Progenitor cell of endocrine pancreas (in vitro differentiated cells): ENCODE measurements at regions not wholly inside any gene's neighbourhood (a gene's known extent, or its start where the extent isn't known, plus 50 kb on each side); places are given as distances from the start of the nearest gene placed in this dataset.

Source experiments
- DNase-seq: peaks from one replicate; pipeline ENCODE4 v3.0.0; 2021; ENCODE audit warnings: low spot score; ENCODE audit not compliant: unreplicated experiment
- H3K27ac Mint-ChIP-seq: 2 replicates; pipeline ENCODE4 v1.8.0; 2021; ENCODE audit warnings: mild to moderate bottlenecking, moderate library complexity, mixed read lengths
- H3K27me3 Mint-ChIP-seq: 2 replicates; pipeline ENCODE4 v1.8.0; 2021; ENCODE audit warnings: mixed read lengths
- H3K36me3 Mint-ChIP-seq: 2 replicates; pipeline ENCODE4 v1.8.0; 2022; ENCODE audit warnings: mixed read lengths; ENCODE audit not compliant: insufficient read depth
- H3K4me1 Mint-ChIP-seq: 2 replicates; pipeline ENCODE4 v1.8.0; 2021; ENCODE audit warnings: low read depth, mixed read lengths
- H3K4me3 Mint-ChIP-seq: 2 replicates; pipeline ENCODE4 v1.8.0; 2021; ENCODE audit warnings: low read depth, mild to moderate bottlenecking, moderate library complexity, mixed read lengths
- H3K9me3 Mint-ChIP-seq: 2 replicates; pipeline ENCODE4 v1.8.0; 2021; ENCODE audit warnings: low read depth, mixed read lengths
- CTCF ChIP-seq: fragments of 200-600 bp; sonication (generic); IDR thresholded peaks from one replicate; pipeline ENCODE4 v1.5.0; 2021; ENCODE audit warnings: antibody characterized with exemption, mild to moderate bottlenecking; ENCODE audit not compliant: unreplicated experiment

- no peaks in the 10 kb centered on the region for H3K27me3 Mint-ChIP-seq
- H3K4me1 Mint-ChIP-seq, result peaks cover 4% of the 10 kb centered on the region
- H3K36me3 Mint-ChIP-seq, result no peaks in the 10 kb centered on the region
- no peak overlapping the region for H3K4me3 Mint-ChIP-seq
- no peak overlapping the region for H3K27ac Mint-ChIP-seq
- TF ChIP-seq CTCF, result no peak
- no peak for DNase-seq
- no peaks in the 10 kb centered on the region for H3K9me3 Mint-ChIP-seq
Observed at GRCh38 chr3:177550667-177551066, 353.4 kb upstream of the TBL1XR1 start.

- H3K4me1 Mint-ChIP-seq, result peaks cover 5% of the 10 kb centered on the region
- DNase-seq, result no peak
- H3K4me3 Mint-ChIP-seq, result no peak overlapping the region
- no peak for TF ChIP-seq CTCF
- no peaks in the 10 kb centered on the region for H3K27me3 Mint-ChIP-seq
- H3K36me3 Mint-ChIP-seq, result no peaks in the 10 kb centered on the region
- H3K9me3 Mint-ChIP-seq, result no peaks in the 10 kb centered on the region
- no peak overlapping the region for H3K27ac Mint-ChIP-seq
Observed at GRCh38 chr3:177551431-177551836, 354.2 kb upstream of the TBL1XR1 start.

GRCh38 chr3:177552051-177552450 lies 354.8 kb upstream of the TBL1XR1 start:
- Mint-ChIP-seq H3K36me3 (no peaks in the 10 kb centered on the region), H3K9me3 (no peaks in the 10 kb centered on the region), H3K27ac (no peak overlapping the region), H3K27me3 (no peaks in the 10 kb centered on the region), H3K4me1 (peaks cover 5% of the 10 kb centered on the region), H3K4me3 (no peak overlapping the region)
- no peak for DNase-seq
- TF ChIP-seq CTCF, result no peak

- Mint-ChIP-seq H3K27ac (no peak overlapping the region), H3K27me3 (no peaks in the 10 kb centered on the region), H3K36me3 (no peaks in the 10 kb centered on the region), H3K9me3 (no peaks in the 10 kb centered on the region), H3K4me3 (no peak overlapping the region), H3K4me1 (peaks cover 5% of the 10 kb centered on the region)
- TF ChIP-seq CTCF, result no peak
- DNase-seq, result no peak
Observed at GRCh38 chr3:177553012-177553411, 355.7 kb upstream of the TBL1XR1 start.

- no peaks in the 10 kb centered on the region for H3K36me3 Mint-ChIP-seq
- peaks cover 5% of the 10 kb centered on the region for H3K4me1 Mint-ChIP-seq
- no peak overlapping the region for H3K4me3 Mint-ChIP-seq
- no peak for TF ChIP-seq CTCF
- no peak overlapping the region for H3K27ac Mint-ChIP-seq
- DNase-seq, result no peak
- H3K27me3 Mint-ChIP-seq, result no peaks in the 10 kb centered on the region
- H3K9me3 Mint-ChIP-seq, result no peaks in the 10 kb centered on the region
Observed at GRCh38 chr3:177553579-177553978, 356.3 kb upstream of the TBL1XR1 start.
